GM12874 (cell line): ENCODE measurements at regions not wholly inside any gene's neighbourhood (a gene's known extent, or its start where the extent isn't known, plus 50 kb on each side); places are given as distances from the start of the nearest gene placed in this dataset.

Source experiments
- TF ChIP-seq, protein P1 (sequence below): IDR thresholded peaks from 2 replicates; pipeline ENCODE4 v1.5.1; 2011; ENCODE audit warnings: low read depth, mild to moderate bottlenecking, control low read depth, low read length, moderate library complexity; ENCODE audit not compliant: insufficient read depth

DNA sequence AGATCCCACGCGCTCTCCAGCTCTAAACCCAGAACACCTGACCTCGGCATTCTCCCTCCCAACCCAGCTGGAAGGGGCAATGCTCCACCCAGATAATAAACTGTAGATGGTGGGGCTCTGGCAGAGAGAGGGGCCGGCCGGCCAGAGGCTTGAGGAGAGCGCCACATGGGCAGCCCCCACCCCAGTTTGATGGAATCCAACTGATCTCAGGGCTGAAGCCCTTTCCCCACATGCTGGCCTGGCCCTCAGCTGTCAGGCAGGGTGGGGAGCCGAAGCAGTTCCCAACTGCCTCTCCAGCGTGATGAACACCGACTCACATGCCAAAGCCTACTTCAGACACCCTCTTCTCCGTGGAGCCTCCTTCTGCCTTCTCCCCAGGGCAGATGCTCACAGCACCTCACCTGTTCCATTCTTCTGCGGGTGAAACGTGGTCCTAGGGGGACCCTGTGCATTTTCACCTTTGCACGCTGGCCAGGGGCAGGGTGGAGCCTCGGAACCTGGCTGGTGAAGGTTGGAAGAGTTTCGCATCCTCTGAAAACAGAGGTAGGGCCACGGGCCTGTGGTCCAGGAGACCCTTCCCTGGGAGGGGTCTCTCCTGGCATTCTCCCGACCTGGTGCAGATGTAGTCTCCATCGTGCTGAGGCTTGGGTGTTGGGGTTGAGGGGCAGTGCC lies 65.7 kb upstream of the ZNF469 start:
- TF ChIP-seq, protein P1, sequence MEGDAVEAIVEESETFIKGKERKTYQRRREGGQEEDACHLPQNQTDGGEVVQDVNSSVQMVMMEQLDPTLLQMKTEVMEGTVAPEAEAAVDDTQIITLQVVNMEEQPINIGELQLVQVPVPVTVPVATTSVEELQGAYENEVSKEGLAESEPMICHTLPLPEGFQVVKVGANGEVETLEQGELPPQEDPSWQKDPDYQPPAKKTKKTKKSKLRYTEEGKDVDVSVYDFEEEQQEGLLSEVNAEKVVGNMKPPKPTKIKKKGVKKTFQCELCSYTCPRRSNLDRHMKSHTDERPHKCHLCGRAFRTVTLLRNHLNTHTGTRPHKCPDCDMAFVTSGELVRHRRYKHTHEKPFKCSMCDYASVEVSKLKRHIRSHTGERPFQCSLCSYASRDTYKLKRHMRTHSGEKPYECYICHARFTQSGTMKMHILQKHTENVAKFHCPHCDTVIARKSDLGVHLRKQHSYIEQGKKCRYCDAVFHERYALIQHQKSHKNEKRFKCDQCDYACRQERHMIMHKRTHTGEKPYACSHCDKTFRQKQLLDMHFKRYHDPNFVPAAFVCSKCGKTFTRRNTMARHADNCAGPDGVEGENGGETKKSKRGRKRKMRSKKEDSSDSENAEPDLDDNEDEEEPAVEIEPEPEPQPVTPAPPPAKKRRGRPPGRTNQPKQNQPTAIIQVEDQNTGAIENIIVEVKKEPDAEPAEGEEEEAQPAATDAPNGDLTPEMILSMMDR: no peak

GRCh38 chr16:88317613-88317965 lies 65.2 kb upstream of the ZNF469 start:
- TF ChIP-seq, protein P1: no peak

- TF ChIP-seq, protein P1: no peak
These were observed 64.7 kb upstream of the ZNF469 start for GRCh38 chr16:88318051-88318450.

- TF ChIP-seq, protein P1: no peak
These were observed 64.2 kb upstream of the ZNF469 start for GRCh38 chr16:88318521-88318920.

GRCh38 chr16:88319116-88319965 lies 63.4 kb upstream of the ZNF469 start:
- TF ChIP-seq, protein P1: no peak

- TF ChIP-seq, protein P1: no peak
These were observed 61.7 kb upstream of the ZNF469 start for GRCh38 chr16:88320947-88321634.
